ENCODE measurements at regions not wholly inside any gene's neighbourhood (a gene's known extent, or its start where the extent isn't known, plus 50 kb on each side); places are given as distances from the start of the nearest gene placed in this dataset.

DNA sequence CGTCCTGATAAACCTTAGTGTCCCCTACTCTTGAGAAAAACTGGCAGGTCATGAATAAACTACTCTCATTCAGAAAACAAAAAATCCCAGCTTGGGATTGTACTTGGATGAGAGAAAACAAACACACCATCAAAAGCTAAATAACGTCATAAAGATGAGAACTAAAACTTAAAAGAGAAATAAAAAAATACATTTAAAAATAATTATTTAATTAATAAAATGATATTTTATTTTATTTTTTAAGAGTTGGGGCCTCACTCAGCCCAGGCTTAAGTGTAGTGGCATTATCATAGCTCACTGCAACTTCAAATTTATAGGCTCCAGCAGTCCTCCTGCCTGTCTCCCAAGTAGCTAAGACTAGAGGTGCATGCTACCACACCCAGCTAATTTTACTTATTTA lies 125.4 kb upstream of the CA10 start:
- no peak for TF ChIP-seq TEAD4 (IDR thresholded peaks at IDR 0.05)
- TF ChIP-seq TAF1 (IDR thresholded peaks at IDR 0.05; ENCODE audit: low read depth) = no peak
- TF ChIP-seq YY1 (IDR thresholded peaks at IDR 0.05; ENCODE audit: low read depth) = no peak
- TF ChIP-seq CREB1 (IDR thresholded peaks at IDR 0.05; ENCODE audit: low read depth) = no peak
- TF ChIP-seq, protein P1, sequence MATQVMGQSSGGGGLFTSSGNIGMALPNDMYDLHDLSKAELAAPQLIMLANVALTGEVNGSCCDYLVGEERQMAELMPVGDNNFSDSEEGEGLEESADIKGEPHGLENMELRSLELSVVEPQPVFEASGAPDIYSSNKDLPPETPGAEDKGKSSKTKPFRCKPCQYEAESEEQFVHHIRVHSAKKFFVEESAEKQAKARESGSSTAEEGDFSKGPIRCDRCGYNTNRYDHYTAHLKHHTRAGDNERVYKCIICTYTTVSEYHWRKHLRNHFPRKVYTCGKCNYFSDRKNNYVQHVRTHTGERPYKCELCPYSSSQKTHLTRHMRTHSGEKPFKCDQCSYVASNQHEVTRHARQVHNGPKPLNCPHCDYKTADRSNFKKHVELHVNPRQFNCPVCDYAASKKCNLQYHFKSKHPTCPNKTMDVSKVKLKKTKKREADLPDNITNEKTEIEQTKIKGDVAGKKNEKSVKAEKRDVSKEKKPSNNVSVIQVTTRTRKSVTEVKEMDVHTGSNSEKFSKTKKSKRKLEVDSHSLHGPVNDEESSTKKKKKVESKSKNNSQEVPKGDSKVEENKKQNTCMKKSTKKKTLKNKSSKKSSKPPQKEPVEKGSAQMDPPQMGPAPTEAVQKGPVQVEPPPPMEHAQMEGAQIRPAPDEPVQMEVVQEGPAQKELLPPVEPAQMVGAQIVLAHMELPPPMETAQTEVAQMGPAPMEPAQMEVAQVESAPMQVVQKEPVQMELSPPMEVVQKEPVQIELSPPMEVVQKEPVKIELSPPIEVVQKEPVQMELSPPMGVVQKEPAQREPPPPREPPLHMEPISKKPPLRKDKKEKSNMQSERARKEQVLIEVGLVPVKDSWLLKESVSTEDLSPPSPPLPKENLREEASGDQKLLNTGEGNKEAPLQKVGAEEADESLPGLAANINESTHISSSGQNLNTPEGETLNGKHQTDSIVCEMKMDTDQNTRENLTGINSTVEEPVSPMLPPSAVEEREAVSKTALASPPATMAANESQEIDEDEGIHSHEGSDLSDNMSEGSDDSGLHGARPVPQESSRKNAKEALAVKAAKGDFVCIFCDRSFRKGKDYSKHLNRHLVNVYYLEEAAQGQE (IDR thresholded peaks at IDR 0.05; ENCODE audit: low read depth) = no peak
- no peak for TF ChIP-seq EP300 (IDR thresholded peaks at IDR 0.05; ENCODE audit: borderline replicate concordance)
- no peak for TF ChIP-seq NFIC (IDR thresholded peaks at IDR 0.05)
- no peak for TF ChIP-seq RAD21 (IDR thresholded peaks at IDR 0.05; ENCODE audit: low read depth)
- no peak for TF ChIP-seq FOXM1 (IDR thresholded peaks at IDR 0.05; ENCODE audit: borderline replicate concordance, low read depth)

Data from Ishikawa (cell line).